H1 (cell line): ENCODE measurements at regions not wholly inside any gene's neighbourhood (a gene's known extent, or its start where the extent isn't known, plus 50 kb on each side); places are given as distances from the start of the nearest gene placed in this dataset.

Experiments used
- CTCF ChIA-PET: fragments of 300-600 bp; sonication (Branson Sonifier 250); formaldehyde crosslinking; loops from one replicate; lab custom pipeline; 2021; ENCODE audit not compliant: partially characterized antibody; lab: Charles Lee
- POLR2A ChIA-PET: fragments of 300-600 bp; sonication (Branson Sonifier 250); formaldehyde crosslinking; loops from one replicate; lab custom pipeline; 2021; ENCODE audit warnings: inconsistent platforms; ENCODE audit not compliant: partially characterized antibody; lab: Charles Lee
- DNase-seq, 2 experiments: peaks; one replicate each; pipeline versions ENCODE4 v3.0.0 to v3.0.0-alpha.2; 2010 to 2022; ENCODE audit warnings: low spot score in 2 of 2, low read depth in 1 of 2, mixed read lengths in 1 of 2
- FAIRE-seq: peaks from 2 replicates; lab custom pipeline; 2011; peaks lifted over from hg19 to GRCh38; lab: Jason Lieb, UNC
- H2AFZ ChIP-seq: 2 replicates; pipeline ENCODE4 v1.8.1; 2012; ENCODE audit warnings: low read length, inconsistent platforms
- H2AK5ac ChIP-seq: 2 replicates; pipeline ENCODE4 v1.6.1; 2013; ENCODE audit warnings: low read depth, low read length
- H2BK120ac ChIP-seq: replicated peaks from 2 replicates; pipeline ENCODE3; 2013; ENCODE audit warnings: low read depth, low read length, inconsistent platforms
- H2BK12ac ChIP-seq: 2 replicates; pipeline ENCODE4 v1.6.1; 2013; ENCODE audit warnings: low read depth, low read length
- H2BK15ac ChIP-seq: 2 replicates; pipeline ENCODE4 v1.6.1; 2013; ENCODE audit warnings: low read length
- H2BK20ac ChIP-seq: 2 replicates; pipeline ENCODE4 v1.6.1; 2013; ENCODE audit warnings: low read length
- H2BK5ac ChIP-seq: 2 replicates; pipeline ENCODE4 v1.6.1; 2013; ENCODE audit warnings: low read depth, low read length
- H3K14ac ChIP-seq: 2 replicates; pipeline ENCODE4 v1.6.1; 2013; ENCODE audit warnings: inconsistent platforms; ENCODE audit not compliant: insufficient read length
- H3K18ac ChIP-seq: 2 replicates; pipeline ENCODE4 v1.6.1; 2013; ENCODE audit warnings: low read length; ENCODE audit errors: extremely low read depth
- H3K23ac ChIP-seq: 2 replicates; pipeline ENCODE4 v1.6.1; 2013; ENCODE audit warnings: inconsistent platforms; ENCODE audit not compliant: insufficient read length
- H3K23me2 ChIP-seq: 2 replicates; pipeline ENCODE4 v1.6.1; 2013; ENCODE audit warnings: low read depth, low read length
- H3K27ac ChIP-seq: 2 replicates; pipeline ENCODE4 v1.6.1; 2011; ENCODE audit warnings: low read depth, low read length, inconsistent platforms
- H3K27me3 ChIP-seq, 4 experiments: replicated peaks in 1 of 4; 1 replicate in 1 of 4; 2 replicates in 3 of 4; pipeline versions ENCODE4 v1.6.1 to v1.8.1; 2011 to 2013; ENCODE audit warnings: low read length in 3 of 4, mild to moderate bottlenecking in 3 of 4, inconsistent platforms in 2 of 4, mixed read lengths in 2 of 4, moderate library complexity in 1 of 4; ENCODE audit not compliant: control insufficient read depth in 3 of 4, insufficient read depth in 3 of 4; ENCODE audit errors: extremely low read depth in 1 of 4
- H3K36me3 ChIP-seq, 4 experiments: 2 replicates each; pipeline versions ENCODE4 v1.6.1 to v1.8.1; 2011 to 2013; ENCODE audit warnings: mild to moderate bottlenecking in 4 of 4, low read length in 3 of 4, moderate library complexity in 2 of 4, control low read depth in 1 of 4, inconsistent platforms in 1 of 4; ENCODE audit not compliant: insufficient read depth in 4 of 4, control insufficient read depth in 2 of 4
- H3K4ac ChIP-seq: replicated peaks from 2 replicates; pipeline ENCODE3; 2013; ENCODE audit warnings: low read length, low read depth, mixed read lengths, inconsistent platforms; ENCODE audit not compliant: insufficient read length
- H3K4me1 ChIP-seq, 4 experiments: replicated peaks in 1 of 4; 1 replicate in 1 of 4; 2 replicates in 3 of 4; pipeline versions ENCODE4 v1.6.1 to v1.8.1; 2011 to 2013; ENCODE audit warnings: low read length in 3 of 4, inconsistent platforms in 2 of 4, mixed read lengths in 1 of 4; ENCODE audit not compliant: insufficient read depth in 4 of 4, control insufficient read depth in 3 of 4
- H3K4me2 ChIP-seq, 2 experiments: 2 replicates each; pipeline versions ENCODE4 v1.6.1 to v1.8.1; 2011 to 2013; ENCODE audit warnings: low read depth in 2 of 2, low read length in 2 of 2, control low read depth in 1 of 2, inconsistent platforms in 1 of 2, mild to moderate bottlenecking in 1 of 2; ENCODE audit not compliant: insufficient read depth in 1 of 2
- H3K4me3 ChIP-seq, 4 experiments: fragments of 200-600, 300-600 bp in 1 of 4; sonication (generic), shearing (Covaris generic), sonication (Bioruptor Twin) in 1 of 4; 2 replicates each; pipeline versions ENCODE4 v1.5.1 to v1.8.1; 2011 to 2016; ENCODE audit warnings: low read length in 4 of 4, low read depth in 3 of 4, control low read depth in 2 of 4, inconsistent platforms in 2 of 4, mild to moderate bottlenecking in 2 of 4, mixed read lengths in 1 of 4, moderate library complexity in 1 of 4; ENCODE audit not compliant: insufficient read depth in 2 of 4; ENCODE audit errors: extremely low read depth in 1 of 4
- H3K56ac ChIP-seq: replicated peaks from 2 replicates; pipeline ENCODE3; 2013; ENCODE audit warnings: low read depth, mild to moderate bottlenecking, mixed read lengths, low read length, inconsistent platforms; ENCODE audit not compliant: insufficient read length
- H3K79me1 ChIP-seq: 2 replicates; pipeline ENCODE4 v1.6.1; 2013; ENCODE audit warnings: low read depth, low read length, control low read depth
- H3K79me2 ChIP-seq, 2 experiments: 2 replicates each; pipeline versions ENCODE4 v1.6.1 to v1.8.1; 2012 to 2013; ENCODE audit warnings: low read length in 2 of 2, mild to moderate bottlenecking in 2 of 2, inconsistent platforms in 1 of 2; ENCODE audit not compliant: insufficient read depth in 2 of 2, control insufficient read depth in 1 of 2
- H3K9ac ChIP-seq, 4 experiments: replicated peaks in 1 of 4; 1 replicate in 1 of 4; 2 replicates in 3 of 4; pipeline versions ENCODE4 v1.6.1 to v1.8.1; 2011 to 2013; ENCODE audit warnings: low read depth in 3 of 4, low read length in 3 of 4, control low read depth in 2 of 4, mild to moderate bottlenecking in 2 of 4, moderate library complexity in 2 of 4, inconsistent platforms in 1 of 4; ENCODE audit errors: extremely low read depth in 1 of 4
- H3K9me3 ChIP-seq, 2 experiments: 2 replicates each; pipeline versions ENCODE4 v1.6.1 to v1.8.1; 2012 to 2013; ENCODE audit warnings: mild to moderate bottlenecking in 2 of 2, moderate library complexity in 2 of 2, control low read depth in 1 of 2, inconsistent platforms in 1 of 2, low read depth in 1 of 2, low read length in 1 of 2, mixed read lengths in 1 of 2; ENCODE audit not compliant: insufficient read depth in 2 of 2
- H4K20me1 ChIP-seq, 2 experiments: replicated peaks in 1 of 2; 2 replicates each; pipeline versions ENCODE3 to v1.8.1; 2011 to 2013; ENCODE audit warnings: inconsistent platforms in 2 of 2, low read length in 2 of 2, mild to moderate bottlenecking in 1 of 2; ENCODE audit not compliant: insufficient read depth in 2 of 2, control insufficient read depth in 1 of 2
- H4K5ac ChIP-seq: 2 replicates; pipeline ENCODE4 v1.6.1; 2013; ENCODE audit warnings: low read length, low read depth, mixed read lengths, inconsistent platforms; ENCODE audit not compliant: insufficient read length
- H4K8ac ChIP-seq: 2 replicates; pipeline ENCODE4 v1.8.0; 2013; ENCODE audit warnings: mild to moderate bottlenecking, moderate library complexity, low read length, inconsistent platforms; ENCODE audit not compliant: insufficient read depth; ENCODE audit errors: extremely low read depth
- H4K91ac ChIP-seq: replicated peaks from 2 replicates; pipeline ENCODE3; 2013; ENCODE audit warnings: low read length, mixed read lengths, inconsistent platforms; ENCODE audit not compliant: insufficient read length
- ASH2L ChIP-seq: fragments of 200-600, 300-600 bp; sonication (generic); IDR thresholded peaks from one replicate; pipeline ENCODE4 v1.7.1; 2017; ENCODE audit warnings: low read length
- CBX5 ChIP-seq: fragments of 300-800, 300-1000 bp; sonication (generic); IDR thresholded peaks from 2 replicates; pipeline ENCODE4 v1.7.1; 2016; ENCODE audit warnings: antibody characterized with exemption, low read length, low read depth
- CTBP2 ChIP-seq: IDR thresholded peaks from 2 replicates; pipeline ENCODE4 v1.7.0; 2011; ENCODE audit warnings: borderline replicate concordance, mild to moderate bottlenecking, moderate library complexity, mixed read lengths, low read length; ENCODE audit not compliant: insufficient read depth, insufficient read length
- FOSL1 ChIP-seq: IDR thresholded peaks from 2 replicates; pipeline ENCODE4 v1.6.1; 2011; ENCODE audit warnings: mild to moderate bottlenecking, low read depth, low read length, moderate library complexity; ENCODE audit not compliant: insufficient read depth
- GTF2F1 ChIP-seq: IDR thresholded peaks from 2 replicates; pipeline ENCODE4 v1.6.1; 2012; ENCODE audit warnings: low read depth, low read length, improper control_type of control experiment, borderline replicate concordance
- JUND ChIP-seq: IDR thresholded peaks from 2 replicates; pipeline ENCODE4 v1.6.1; 2011; ENCODE audit warnings: mild to moderate bottlenecking, improper control_type of control experiment, low read length
- NANOG ChIP-seq: IDR thresholded peaks from 2 replicates; pipeline ENCODE4 v1.6.1; 2011; ENCODE audit warnings: low read length, low read depth, mild to moderate bottlenecking, inconsistent platforms; ENCODE audit not compliant: insufficient read depth, poor library complexity, severe bottlenecking
- NRF1 ChIP-seq: IDR thresholded peaks from 2 replicates; pipeline ENCODE4 v1.6.1; 2011; ENCODE audit warnings: mild to moderate bottlenecking, low read depth, low read length, improper control_type of control experiment
- POLR2A ChIP-seq, 2 experiments: IDR thresholded peaks; 1 replicate in 1 of 2; 2 replicates in 1 of 2; pipeline ENCODE4 v1.6.1; 2011; ENCODE audit warnings: low read depth in 2 of 2, low read length in 2 of 2, mild to moderate bottlenecking in 2 of 2; ENCODE audit errors: control extremely low read depth in 1 of 2
- POU5F1 ChIP-seq: IDR thresholded peaks from 2 replicates; pipeline ENCODE4 v1.6.1; 2011; ENCODE audit warnings: low read depth, mild to moderate bottlenecking, low read length, moderate library complexity
- RBBP5 ChIP-seq: IDR thresholded peaks from 2 replicates; pipeline ENCODE4 v1.7.1; 2012; ENCODE audit warnings: low read depth, mild to moderate bottlenecking, inconsistent platforms, low read length, moderate library complexity, borderline replicate concordance
- RXRA ChIP-seq: IDR thresholded peaks from 2 replicates; pipeline ENCODE4 v1.6.1; 2011; ENCODE audit warnings: low read depth, mild to moderate bottlenecking, low read length, moderate library complexity; ENCODE audit not compliant: insufficient read depth
- SIRT6 ChIP-seq: IDR thresholded peaks from one replicate; pipeline ENCODE4 v1.7.1; 2012; ENCODE audit warnings: low read length, inconsistent platforms
- USF2 ChIP-seq: IDR thresholded peaks from 2 replicates; pipeline ENCODE4 v1.6.1; 2011; ENCODE audit warnings: low read length, improper control_type of control experiment
- WGBS, 2 experiments: shearing (Covaris generic) in 1 of 2; methylation state at CpG; one replicate each; pipeline versions ENCODE4 v1.1.6 to v1.1.7; 2013 to 2015; ENCODE audit warnings: low lambda C conversion rate in 2 of 2, mixed read lengths in 2 of 2, inconsistent platforms in 1 of 2, low coverage in 1 of 2, missing lambda C conversion rate in 1 of 2; ENCODE audit not compliant: insufficient replicate concordance in 2 of 2, insufficient coverage in 1 of 2, insufficient read length in 1 of 2; ENCODE audit errors: extremely low coverage in 1 of 2, missing lambda C conversion rate in 1 of 2; 5-methylcytosine and 5-hydroxymethylcytosine counted together

- Histone ChIP-seq H3K9ac (no peak overlapping the region), H2BK5ac (no peak overlapping the region), H3K4me1 (no peaks in the 10 kb centered on the region), H4K8ac (no peak overlapping the region), H4K91ac (no peak overlapping the region), H4K20me1 (no peaks in the 10 kb centered on the region), H3K23me2 (no peaks in the 10 kb centered on the region; the same call in 1 of the 2 replicates), H2BK12ac (no peak overlapping the region), H2AK5ac (no peak overlapping the region), H2AFZ (no peak overlapping the region), H2BK120ac (no peak overlapping the region), H4K5ac (no peak overlapping the region), H3K4me3 (no peak overlapping the region), H3K14ac (no peak overlapping the region), H3K18ac (no peak overlapping the region), H3K79me2 (no peaks in the 10 kb centered on the region), H3K4me2 (no peak overlapping the region), H3K27ac (no peak overlapping the region), H2BK20ac (no peak overlapping the region), H2BK15ac (no peak overlapping the region), H3K23ac (no peak overlapping the region), H3K36me3 (no peaks in the 10 kb centered on the region), H3K27me3 (no peaks in the 10 kb centered on the region), H3K4ac (no peak overlapping the region), H3K9me3 (no peaks in the 10 kb centered on the region), H3K56ac (no peak overlapping the region), H3K79me1 (no peaks in the 10 kb centered on the region)
- no peak for FAIRE-seq
- WGBS, 2 experiments, result 87% methylated on average over 2 of the region's 2 CpGs; no CpG with 5 or more reads in 1 of the 2 experiments
- ChIA-PET CTCF (interaction anchor here (0.7 to 1.1 kb wide), 2 partner anchors 12 to 340 kb away, joined by 3 to 4 read pairs; no protein-coding TSS in a partner anchor), POLR2A (no interaction called here)
- DNase-seq, result no peak
- no peak for TF ChIP-seq CTBP2
- no peak for TF ChIP-seq GTF2F1
- no peak for TF ChIP-seq NANOG
- TF ChIP-seq JUND, result no peak
- no peak for TF ChIP-seq FOSL1
- no peak for TF ChIP-seq CBX5
- no peak for TF ChIP-seq RBBP5
- TF ChIP-seq RXRA, result no peak
- TF ChIP-seq ASH2L, result no peak
- no peak for TF ChIP-seq NRF1
- no peak for TF ChIP-seq POU5F1
- no peak for TF ChIP-seq SIRT6
- TF ChIP-seq POLR2A (IDR thresholded peaks at IDR 0.05; ENCODE audit: control extremely low read depth in 1 of 2, low read depth in 2 of 2, low read length in 2 of 2), result no peak
- no peak for TF ChIP-seq USF2
These were observed 398.6 kb downstream of the ZIC4 start for GRCh38 chr3:147007736-147008245.
